ENCODE measurements at regions not wholly inside any gene's neighbourhood (a gene's known extent, or its start where the extent isn't known, plus 50 kb on each side); places are given as distances from the start of the nearest gene placed in this dataset.
"Not testable (repeated sequence)": the region's sequence is repeated elsewhere in the genome, so short reads cannot be mapped to it uniquely, and the experiment has no call there.

DNA sequence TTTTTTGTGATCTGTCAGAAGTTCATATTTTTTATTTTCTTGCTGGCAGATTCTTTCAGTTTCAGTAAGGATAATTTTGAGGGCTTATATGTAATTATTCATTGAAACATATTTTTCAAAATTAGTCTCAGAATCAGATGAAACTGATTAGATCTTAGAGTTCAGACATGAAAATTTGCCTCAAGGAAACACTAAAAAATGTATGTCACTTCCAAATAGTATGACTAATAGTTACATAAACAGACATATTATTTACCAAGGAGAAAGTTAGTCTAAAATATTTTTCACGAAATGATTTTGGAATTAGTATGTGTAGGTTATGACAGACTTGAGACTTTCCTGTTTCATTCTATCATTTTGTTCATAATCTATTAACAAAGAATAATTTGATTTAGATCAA, 628.6 kb downstream of the CCDC85A start:
- H3K4me3 ChIP-seq, result no peak overlapping the region
- H3K27ac ChIP-seq, result no peak overlapping the region
- TF ChIP-seq, protein P1, sequence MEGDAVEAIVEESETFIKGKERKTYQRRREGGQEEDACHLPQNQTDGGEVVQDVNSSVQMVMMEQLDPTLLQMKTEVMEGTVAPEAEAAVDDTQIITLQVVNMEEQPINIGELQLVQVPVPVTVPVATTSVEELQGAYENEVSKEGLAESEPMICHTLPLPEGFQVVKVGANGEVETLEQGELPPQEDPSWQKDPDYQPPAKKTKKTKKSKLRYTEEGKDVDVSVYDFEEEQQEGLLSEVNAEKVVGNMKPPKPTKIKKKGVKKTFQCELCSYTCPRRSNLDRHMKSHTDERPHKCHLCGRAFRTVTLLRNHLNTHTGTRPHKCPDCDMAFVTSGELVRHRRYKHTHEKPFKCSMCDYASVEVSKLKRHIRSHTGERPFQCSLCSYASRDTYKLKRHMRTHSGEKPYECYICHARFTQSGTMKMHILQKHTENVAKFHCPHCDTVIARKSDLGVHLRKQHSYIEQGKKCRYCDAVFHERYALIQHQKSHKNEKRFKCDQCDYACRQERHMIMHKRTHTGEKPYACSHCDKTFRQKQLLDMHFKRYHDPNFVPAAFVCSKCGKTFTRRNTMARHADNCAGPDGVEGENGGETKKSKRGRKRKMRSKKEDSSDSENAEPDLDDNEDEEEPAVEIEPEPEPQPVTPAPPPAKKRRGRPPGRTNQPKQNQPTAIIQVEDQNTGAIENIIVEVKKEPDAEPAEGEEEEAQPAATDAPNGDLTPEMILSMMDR (IDR thresholded peaks at IDR 0.05), result no peak
- no peak for TF ChIP-seq POLR2A (IDR thresholded peaks at IDR 0.05)
- no peak for TF ChIP-seq EP300 (IDR thresholded peaks at IDR 0.05)
- no peaks in the 10 kb centered on the region for H3K36me3 ChIP-seq
- H3K27me3 ChIP-seq, result no peaks in the 10 kb centered on the region
- no peaks in the 10 kb centered on the region for H3K9me3 ChIP-seq
- H3K4me1 ChIP-seq, result no peaks in the 10 kb centered on the region
- 80 to 81% methylated on average over 1 of the region's 1 CpG for WGBS, 2 donors
- DNase-seq (ENCODE audit: low spot score in 2 of 2), result no peak

GRCh38 chr2:56813490-56813889, 629.7 kb downstream of the CCDC85A start:
- Histone ChIP-seq H3K27ac (no peak overlapping the region), H3K27me3 (no peaks in the 10 kb centered on the region), H3K4me3 (no peak overlapping the region), H3K36me3 (no peaks in the 10 kb centered on the region), H3K4me1 (no peaks in the 10 kb centered on the region), H3K9me3 (no peaks in the 10 kb centered on the region)
- TF ChIP-seq EP300 (IDR thresholded peaks at IDR 0.05) (no peak), POLR2A (IDR thresholded peaks at IDR 0.05) (no peak)
- TF ChIP-seq, protein P1 (IDR thresholded peaks at IDR 0.05), result no peak
- 82 to 84% methylated on average over 2 of the region's 2 CpGs for WGBS, 2 donors
- DNase-seq (ENCODE audit: low spot score in 2 of 2), result no peak

- no peak for DNase-seq (ENCODE audit: low spot score in 2 of 2)
- H3K36me3 ChIP-seq, result no peaks in the 10 kb centered on the region
- no peak overlapping the region for H3K27ac ChIP-seq
- WGBS, 2 donors, result 65 to 67% methylated on average over 2 of the region's 5 CpGs
- no peak overlapping the region for H3K4me3 ChIP-seq
- H3K27me3 ChIP-seq, result no peaks in the 10 kb centered on the region
- H3K9me3 ChIP-seq, result peaks cover 0 to 8% (median 0%) of the 10 kb centered on the region in 4 donors
- no peaks in the 10 kb centered on the region for H3K4me1 ChIP-seq
- no peak for TF ChIP-seq POLR2A (IDR thresholded peaks at IDR 0.05)
- TF ChIP-seq EP300 (IDR thresholded peaks at IDR 0.05), result no peak
- TF ChIP-seq, protein P1 (IDR thresholded peaks at IDR 0.05), result no peak
Measured at GRCh38 chr2:56816666-56817065, 632.9 kb downstream of the CCDC85A start.

DNA sequence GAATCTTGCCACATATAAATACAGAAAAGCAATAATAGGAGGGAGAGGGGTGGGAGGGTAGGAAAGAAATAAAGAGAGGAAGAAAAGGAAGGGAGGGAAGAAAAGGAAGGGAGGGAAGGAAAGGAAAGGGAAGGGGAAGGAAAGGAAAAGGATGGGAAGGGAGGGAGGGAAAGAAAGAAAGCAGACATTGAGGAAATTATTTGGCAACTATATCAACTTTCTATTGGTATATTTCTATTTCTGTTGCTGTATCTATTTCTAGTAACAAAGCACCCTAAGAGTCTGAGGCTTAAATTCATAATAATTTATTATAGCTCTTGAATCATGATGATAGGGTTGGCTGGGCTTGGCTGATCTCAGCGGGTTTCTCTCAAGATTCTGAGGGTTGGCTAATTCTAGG, 648.0 kb downstream of the CCDC85A start:
- Histone ChIP-seq H3K27ac (no peak overlapping the region), H3K4me3 (no peak overlapping the region), H3K9me3 (no peaks in the 10 kb centered on the region), H3K36me3 (no peaks in the 10 kb centered on the region), H3K4me1 (no peaks in the 10 kb centered on the region), H3K27me3 (no peaks in the 10 kb centered on the region)
- TF ChIP-seq, protein P1 (IDR thresholded peaks at IDR 0.05), result no peak
- no peak for TF ChIP-seq EP300 (IDR thresholded peaks at IDR 0.05)
- TF ChIP-seq POLR2A (IDR thresholded peaks at IDR 0.05), result no peak
- no peak for DNase-seq (ENCODE audit: low spot score in 2 of 2)
- WGBS, 2 donors, result 56 to 67% methylated on average over 1 of the region's 1 CpG

GRCh38 chr2:56834686-56835085, 650.9 kb downstream of the CCDC85A start:
- Histone ChIP-seq H3K36me3 (no peaks in the 10 kb centered on the region), H3K27me3 (no peaks in the 10 kb centered on the region), H3K27ac (no peak overlapping the region), H3K4me3 (no peak overlapping the region), H3K4me1 (no peaks in the 10 kb centered on the region), H3K9me3 (no peaks in the 10 kb centered on the region)
- DNase-seq (ENCODE audit: low spot score in 2 of 2), result no peak
- whole genome bisulfite sequencing, 2 donors, result 57 to 74% methylated on average over 5 of the region's 5 CpGs
- no peak for TF ChIP-seq POLR2A (IDR thresholded peaks at IDR 0.05)
- TF ChIP-seq, protein P1 (IDR thresholded peaks at IDR 0.05), result no peak
- no peak for TF ChIP-seq EP300 (IDR thresholded peaks at IDR 0.05)

GRCh38 chr2:56840009-56840408, 656.2 kb downstream of the CCDC85A start:
- H3K4me3 ChIP-seq; DNase-seq (ENCODE audit: low spot score in 2 of 2); H3K9me3 ChIP-seq; H3K4me1 ChIP-seq; H3K27ac ChIP-seq; H3K27me3 ChIP-seq; H3K36me3 ChIP-seq: not testable (repeated sequence)

Data from tibial nerve (tissue), 4 donors.